GM08714 (cell line): ENCODE measurements at regions not wholly inside any gene's neighbourhood (a gene's known extent, or its start where the extent isn't known, plus 50 kb on each side); places are given as distances from the start of the nearest gene placed in this dataset.

ENCODE experiments used
- H3K4me3 ChIP-seq: fragments of 200-500 bp; sonication (Bioruptor generic); 2 replicates; pipeline ENCODE4 v1.5.1; 2014; ENCODE audit warnings: mild to moderate bottlenecking, low read length, inconsistent platforms
- ZNF274 ChIP-seq: IDR thresholded peaks from 2 replicates; pipeline ENCODE4 v1.6.1; 2012; ENCODE audit warnings: mild to moderate bottlenecking, low read depth, low read length

DNA sequence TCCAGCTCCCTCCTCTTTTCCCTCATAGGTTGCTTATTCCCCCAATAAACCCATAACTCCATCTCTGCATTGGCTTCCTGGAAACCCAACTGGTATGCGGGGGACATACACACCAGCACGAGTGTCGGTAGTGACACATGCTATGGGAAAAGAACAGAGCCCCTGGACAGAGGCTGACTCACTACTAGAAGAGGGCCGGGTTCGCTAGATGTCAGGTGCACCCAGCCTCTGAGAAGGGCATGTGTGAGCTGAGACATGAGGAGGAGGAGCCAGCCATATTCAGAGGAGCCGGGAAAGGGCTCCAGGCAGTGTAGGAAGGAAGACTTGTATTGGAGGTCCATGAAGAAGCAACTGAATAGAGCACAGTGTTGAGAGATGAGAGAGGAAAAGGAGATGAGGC lies 241.1 kb downstream of the SOX9 start:
- H3K4me3 ChIP-seq: no peak overlapping the region
- no peak for TF ChIP-seq ZNF274

DNA sequence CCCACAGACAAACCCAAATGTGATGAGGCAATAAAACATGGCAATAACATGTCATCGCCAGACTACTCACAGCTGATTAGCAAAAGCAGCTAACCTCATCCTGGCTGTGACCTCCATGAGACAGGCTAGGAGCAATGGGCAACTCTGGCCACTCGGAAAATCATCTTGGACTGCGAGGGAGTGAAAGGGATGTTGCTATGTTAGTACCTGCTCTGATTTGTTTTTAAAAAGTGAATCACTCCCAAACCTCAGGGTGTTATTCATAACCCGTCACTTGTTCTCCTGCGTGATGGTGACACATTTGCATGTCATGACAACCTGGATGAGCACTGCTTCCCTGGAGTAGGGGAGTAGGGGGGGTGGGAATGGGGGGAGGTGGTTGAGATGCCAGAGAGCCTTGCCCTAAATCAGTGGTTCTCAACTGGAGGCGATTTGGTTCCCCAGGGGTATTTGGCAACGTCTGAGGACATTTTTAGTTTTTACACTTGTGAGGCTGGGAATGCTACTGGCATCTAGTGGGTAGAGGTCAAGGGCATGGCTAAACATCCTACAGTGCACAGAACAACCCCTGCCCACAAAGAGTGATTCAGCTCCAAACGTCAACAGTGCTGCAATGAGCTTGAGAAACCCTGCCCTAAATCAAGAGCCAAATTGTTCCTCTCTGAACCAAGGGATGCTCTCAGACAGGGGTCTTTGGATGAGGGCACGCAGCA lies 241.7 kb downstream of the SOX9 start:
- H3K4me3 ChIP-seq: no peak overlapping the region
- no peak for TF ChIP-seq ZNF274

DNA sequence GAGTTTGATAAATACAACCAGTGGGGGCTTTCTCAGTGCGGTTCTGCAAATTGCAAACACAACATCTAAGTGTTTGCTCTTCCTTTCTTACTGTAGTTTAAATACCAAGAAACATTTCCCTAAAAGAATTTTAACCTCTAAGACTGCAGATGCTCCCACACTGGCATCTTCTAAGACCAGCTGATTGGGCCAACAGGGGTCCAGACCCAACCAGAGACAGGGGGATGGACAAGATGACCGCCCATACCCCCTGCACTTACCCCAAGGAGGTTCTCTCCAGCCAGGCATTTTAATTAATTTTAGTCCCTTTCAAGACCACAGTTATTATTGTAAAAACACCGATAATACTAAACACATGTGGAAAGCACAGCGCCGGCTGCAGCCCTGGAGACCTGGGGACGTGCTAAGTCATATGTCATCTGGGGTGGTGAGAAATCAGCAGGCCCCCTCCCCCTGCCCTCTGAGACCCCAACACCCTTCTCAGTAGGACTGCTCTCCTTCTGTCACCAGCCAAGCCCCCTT lies 242.3 kb downstream of the SOX9 start:
- no peak overlapping the region for H3K4me3 ChIP-seq
- TF ChIP-seq ZNF274: no peak

DNA sequence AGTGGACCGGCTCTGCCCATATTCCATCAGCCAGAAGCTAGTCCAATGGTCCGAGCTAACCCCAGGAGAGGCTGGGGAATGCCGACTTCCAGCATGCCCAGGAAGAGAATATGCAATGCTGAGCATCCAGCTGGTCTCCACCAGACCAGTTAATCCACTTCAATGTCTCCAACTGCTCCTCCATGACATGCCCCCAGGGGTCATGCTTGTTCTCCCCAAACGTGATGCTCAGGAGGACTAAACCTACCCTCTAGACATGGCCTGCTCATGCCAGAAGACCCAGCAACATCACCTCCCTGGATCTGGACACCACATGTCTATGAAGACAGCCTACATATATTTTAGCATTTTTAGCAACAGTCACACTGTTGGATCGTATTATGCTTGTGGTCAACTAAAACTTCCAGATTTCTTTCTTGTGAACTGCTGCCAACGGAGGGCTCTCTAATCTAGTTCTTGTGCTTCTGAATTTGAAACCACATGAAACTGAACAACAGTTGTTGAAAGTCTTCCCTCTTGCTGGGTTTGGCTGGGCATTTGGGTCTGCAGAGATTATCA lies 245.1 kb downstream of the SOX9 start:
- H3K4me3 ChIP-seq: no peak overlapping the region
- no peak for TF ChIP-seq ZNF274

DNA sequence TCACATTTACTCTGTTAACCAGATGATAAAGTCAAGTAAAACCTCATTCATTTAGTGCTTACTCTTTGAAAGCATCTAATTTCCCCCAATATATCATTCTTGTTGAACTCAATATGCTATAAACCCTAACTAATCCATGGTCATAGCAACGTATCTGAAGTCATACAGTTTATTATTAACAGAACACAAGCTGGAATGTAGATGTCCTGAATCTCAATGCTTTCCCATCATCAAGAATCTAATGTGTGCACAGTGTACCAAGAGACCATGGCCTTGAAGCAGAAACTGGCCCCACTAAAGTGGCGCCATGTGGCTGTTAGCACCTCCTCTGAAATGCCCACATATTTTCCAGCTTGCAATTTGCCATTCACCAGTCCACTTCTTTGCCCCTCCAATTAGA lies 245.8 kb downstream of the SOX9 start:
- no peak for TF ChIP-seq ZNF274
- no peak overlapping the region for H3K4me3 ChIP-seq

DNA sequence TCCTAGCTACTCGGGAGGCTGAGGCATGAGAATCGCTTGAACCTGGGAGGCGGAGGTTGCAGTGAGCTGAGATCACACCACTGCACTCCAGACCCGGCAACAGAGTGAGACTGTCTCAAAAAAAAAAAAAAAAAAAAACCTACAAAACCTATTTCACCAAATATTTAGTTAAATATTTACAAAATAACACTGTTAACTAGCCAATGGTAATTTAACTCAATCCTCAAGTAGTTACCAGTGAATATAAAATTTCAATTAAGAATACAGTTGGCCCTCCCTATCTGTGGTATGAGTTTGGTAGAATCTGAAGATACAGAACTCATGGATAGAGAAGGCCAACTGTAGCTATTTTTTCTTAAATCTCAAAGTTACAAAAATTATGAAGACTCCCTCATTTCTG lies 247.4 kb downstream of the SOX9 start:
- no peak overlapping the region for H3K4me3 ChIP-seq
- no peak for TF ChIP-seq ZNF274

DNA sequence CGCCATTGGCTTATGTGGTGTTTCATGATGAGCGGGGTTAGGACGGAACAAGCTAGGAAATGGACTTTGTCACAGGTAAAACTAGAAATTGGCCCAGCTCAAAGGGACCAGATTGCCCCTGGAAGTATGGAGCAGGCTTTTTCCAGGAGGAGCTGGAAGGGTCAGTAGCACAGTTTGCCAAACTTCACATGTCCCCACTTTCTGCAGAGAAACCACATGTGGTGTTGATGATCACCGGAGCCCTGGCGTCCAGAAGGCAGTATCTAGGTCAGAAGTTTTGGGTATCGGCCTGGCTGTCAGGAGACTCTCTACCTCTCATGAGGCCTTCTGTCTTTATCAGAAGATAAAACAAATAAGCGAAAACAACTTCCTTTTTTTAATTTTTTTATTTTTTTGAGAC lies 248.5 kb downstream of the SOX9 start:
- H3K4me3 ChIP-seq: no peak overlapping the region
- TF ChIP-seq ZNF274: no peak

DNA sequence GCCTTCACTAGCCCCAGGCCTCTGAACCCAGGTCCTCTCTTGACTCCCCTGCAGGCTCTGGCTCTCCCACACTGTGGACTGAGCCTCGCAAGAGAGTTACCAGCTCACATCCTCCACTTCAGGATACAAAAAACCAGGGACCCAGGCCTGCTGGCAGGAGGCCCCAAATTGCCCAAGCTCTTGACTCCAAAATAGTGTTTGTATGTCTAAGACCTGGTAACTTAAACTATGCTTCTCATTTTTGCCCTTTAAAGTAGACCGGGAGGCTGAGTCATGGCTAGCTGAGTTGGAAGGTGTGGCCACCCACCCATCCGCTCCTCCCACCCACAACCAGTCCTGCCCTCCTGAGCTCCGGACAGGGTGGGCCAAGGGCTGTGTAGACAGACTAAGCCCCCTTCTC lies 250.0 kb downstream of the SOX9 start:
- no peak overlapping the region for H3K4me3 ChIP-seq
- TF ChIP-seq ZNF274: no peak

DNA sequence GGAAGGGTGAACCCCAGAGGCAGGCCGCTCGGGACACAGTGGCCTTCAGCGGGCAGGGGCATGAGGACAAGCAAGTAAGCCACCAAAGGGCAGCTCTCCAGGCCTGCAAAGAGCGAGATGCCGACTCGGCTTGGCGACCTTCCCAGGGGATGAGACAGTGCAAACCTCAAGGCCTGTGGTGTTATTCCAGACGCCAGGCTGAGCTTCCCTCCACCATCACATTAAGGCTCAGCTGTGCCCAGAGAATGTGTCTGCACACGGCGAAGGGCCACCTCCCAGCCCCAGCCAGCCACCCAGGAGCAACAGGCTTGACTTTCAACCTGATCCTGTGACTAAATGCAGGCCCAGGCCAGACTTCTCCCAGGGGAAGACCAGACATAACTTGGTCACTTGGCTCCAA lies 251.4 kb downstream of the SOX9 start:
- no peak for TF ChIP-seq ZNF274
- H3K4me3 ChIP-seq: no peak overlapping the region

DNA sequence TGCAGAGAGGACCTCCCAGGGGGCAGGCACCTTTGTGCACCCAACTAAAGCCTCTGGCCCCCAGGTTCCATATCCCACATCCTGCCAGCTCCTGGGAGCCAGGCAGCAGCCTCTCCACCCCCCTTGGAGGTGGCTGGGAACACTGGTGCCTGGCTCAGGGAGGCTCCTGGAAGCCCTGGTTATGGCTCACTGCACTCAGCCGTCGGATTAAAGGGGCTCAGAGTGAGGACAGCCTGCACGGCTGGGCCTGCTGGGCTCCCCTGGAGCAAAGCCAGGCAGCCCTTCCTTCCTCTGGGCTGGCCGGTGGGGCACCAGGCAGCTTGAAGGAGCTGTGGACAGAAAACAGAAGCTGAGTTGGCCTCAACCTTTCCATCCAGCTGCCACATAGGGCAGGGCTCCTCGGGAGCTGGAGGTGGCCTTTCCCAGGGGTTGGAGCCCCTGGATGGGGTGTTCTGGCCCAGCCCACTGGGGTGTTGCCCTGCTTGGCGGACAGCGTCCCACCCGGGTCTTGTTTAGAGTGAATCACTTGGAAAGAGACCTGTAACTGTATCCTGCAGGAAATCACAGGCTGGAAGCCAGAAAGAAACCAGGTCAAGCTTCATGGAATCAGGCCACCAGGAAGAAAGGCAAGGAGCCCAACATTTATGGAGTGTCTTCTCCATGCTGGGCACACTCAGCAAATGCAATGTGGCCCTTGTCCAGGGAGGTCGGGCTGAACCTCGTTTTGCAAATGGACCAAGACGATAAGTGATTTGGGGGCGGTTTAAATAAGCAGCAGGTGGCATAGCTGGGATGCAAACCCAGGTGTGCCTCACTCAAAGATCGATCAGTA lies 253.3 kb downstream of the SOX9 start:
- no peak for TF ChIP-seq ZNF274
- no peak overlapping the region for H3K4me3 ChIP-seq

DNA sequence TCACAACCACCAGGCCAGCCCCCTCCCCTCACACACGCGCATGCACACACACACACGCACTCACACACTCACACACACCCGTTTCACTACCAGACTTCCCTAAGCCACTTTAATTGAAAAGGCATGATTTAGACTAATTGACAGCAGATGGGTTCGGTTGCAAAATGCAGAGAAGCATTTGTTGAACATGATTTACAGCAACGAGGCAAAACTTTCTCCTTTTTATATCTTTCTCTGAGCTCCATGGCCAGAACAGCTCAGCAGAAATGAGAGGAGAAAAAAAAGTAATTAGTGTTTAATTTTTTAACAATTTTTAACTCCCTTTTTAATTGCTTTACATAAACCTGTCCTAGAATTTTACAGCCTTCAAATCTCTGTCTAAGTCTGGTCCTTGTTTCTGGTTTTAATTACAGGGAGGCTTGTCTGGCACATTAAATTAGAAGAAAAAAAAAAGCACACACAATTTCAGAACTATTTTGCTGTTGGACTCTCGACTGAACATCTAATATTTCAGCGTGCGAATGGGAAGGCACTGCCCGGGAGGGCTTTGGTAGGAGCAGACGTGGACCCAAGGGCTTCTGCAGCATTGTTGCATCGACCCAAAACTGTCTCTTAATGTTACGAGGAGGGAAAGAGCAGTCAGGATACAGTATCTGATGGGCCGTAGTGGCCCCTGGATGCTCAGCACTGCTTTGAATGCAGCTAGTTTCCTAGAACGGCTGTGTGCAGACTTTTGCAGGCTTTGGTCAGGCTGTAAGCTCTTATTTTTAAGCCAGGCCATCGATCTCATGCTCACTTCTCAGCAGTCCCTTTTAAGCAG lies 255.9 kb downstream of the SOX9 start:
- TF ChIP-seq ZNF274: no peak
- no peak overlapping the region for H3K4me3 ChIP-seq

DNA sequence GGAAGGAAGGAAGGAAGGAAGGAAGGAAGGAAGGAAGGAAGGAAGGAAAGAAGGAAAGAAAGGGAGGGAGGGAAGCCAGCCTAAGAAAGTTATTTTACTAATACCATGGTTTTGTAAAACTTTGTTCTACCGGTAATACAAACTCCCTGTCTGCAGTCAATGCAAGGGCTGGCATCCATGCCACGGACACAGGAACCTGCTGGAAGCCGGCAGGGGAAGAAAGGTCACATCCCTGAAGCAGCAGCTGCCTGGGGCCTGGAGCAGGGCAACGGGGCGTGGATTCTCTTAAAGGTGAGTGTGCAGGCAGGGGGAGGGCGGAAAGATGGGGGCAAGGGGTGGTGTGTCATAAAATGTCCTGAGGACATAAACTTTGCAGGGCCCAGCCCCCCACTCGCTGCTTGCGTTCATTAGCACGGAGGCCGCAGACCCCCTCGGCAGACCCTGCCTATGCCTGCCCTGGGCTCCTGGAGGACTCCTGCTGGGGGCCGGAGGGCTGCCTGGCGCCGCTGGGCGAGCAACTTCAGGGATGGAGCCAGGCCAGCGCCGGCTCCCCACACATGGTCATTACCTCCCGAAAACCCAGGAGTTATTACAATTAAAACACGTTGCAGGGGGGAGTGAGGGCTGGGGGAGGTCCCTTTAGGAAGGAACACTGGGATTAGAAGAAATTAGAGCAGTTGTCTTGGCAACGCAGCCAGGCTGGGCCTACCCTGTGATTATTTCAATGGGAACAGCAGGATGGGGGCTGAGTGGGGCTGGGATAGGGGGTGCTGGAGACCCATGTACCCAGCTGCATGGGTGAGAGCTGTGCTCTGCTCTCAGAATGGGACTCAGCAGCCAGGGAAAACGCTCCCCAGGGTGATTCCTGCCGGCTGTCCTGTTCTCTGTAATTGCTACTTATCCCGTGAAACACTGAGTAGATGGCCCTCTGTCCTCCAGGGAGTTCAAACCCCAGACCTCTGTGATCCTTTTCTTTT lies 257.9 kb downstream of the SOX9 start:
- TF ChIP-seq ZNF274: no peak
- H3K4me3 ChIP-seq: no peak overlapping the region

DNA sequence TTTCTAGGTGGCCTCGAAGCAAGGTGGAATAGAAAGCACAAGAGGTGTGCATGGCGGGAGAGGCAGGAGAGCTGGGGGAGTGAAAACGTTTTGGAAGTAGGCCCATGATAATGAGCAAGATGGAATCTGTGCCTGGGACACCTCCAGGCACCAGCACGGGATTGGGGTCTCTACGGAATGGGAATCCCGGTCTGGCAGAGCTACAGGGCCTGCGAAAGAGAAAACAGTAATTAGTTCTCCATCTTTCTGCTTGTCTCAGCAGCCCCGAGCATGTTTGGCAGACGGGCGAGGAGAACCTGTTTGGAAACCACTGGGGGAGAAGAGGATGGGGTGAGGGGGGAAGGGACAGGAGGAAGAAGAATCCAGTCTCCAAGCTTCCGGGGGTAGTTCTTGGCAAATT lies 258.7 kb downstream of the SOX9 start:
- no peak overlapping the region for H3K4me3 ChIP-seq

More for the DNA sequence above, 258.7 kb downstream of the SOX9 start:
- TF ChIP-seq ZNF274: no peak
